ENCODE measurements at regions not wholly inside any gene's neighbourhood (a gene's known extent, or its start where the extent isn't known, plus 50 kb on each side); places are given as distances from the start of the nearest gene placed in this dataset.

DNA sequence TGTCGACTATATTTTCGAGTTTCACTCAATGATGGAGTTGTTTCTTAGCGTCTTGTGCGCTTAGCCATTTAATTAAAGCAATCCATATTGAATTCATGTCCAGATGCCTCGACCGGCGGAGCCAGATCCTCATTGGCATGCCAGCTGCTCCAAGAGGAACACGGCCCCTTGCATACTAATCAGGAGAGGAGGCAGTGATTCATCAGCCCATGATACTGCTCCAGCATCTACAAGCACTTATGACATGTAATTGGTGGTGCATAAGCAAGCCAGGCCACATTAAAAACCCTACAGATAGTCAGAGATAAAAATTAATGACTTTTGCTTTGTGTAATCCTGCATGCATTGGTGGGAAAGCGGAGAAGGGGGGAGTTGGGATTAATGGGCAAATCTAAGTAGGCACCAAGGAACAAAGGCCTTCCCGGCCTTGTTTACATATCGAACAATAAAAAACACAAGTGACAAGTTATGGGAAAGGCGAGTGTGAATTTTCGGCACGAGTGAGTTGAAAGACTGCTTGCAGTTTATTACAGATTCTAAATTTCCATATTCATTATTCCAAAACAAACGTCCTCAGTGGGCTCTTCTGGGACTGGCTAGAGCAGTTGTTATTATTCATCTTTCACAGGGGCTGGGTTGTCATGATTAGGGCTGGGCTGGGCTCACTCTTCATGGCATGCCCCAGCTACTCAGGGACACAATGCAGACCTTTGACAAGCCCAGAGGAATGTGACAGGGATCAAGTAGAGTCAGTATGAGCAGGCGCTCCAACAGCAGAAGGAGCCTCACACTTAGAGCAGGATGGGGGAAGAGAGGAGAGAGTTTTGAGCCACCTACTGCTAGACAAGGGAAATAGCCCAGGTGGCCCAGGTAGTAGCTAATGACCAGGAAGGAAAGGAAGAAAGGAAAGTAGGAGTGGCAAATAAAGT, 281.7 kb upstream of the ZFHX3 start:
- peak; percentile 93 to 98 for DNase-seq

DNA sequence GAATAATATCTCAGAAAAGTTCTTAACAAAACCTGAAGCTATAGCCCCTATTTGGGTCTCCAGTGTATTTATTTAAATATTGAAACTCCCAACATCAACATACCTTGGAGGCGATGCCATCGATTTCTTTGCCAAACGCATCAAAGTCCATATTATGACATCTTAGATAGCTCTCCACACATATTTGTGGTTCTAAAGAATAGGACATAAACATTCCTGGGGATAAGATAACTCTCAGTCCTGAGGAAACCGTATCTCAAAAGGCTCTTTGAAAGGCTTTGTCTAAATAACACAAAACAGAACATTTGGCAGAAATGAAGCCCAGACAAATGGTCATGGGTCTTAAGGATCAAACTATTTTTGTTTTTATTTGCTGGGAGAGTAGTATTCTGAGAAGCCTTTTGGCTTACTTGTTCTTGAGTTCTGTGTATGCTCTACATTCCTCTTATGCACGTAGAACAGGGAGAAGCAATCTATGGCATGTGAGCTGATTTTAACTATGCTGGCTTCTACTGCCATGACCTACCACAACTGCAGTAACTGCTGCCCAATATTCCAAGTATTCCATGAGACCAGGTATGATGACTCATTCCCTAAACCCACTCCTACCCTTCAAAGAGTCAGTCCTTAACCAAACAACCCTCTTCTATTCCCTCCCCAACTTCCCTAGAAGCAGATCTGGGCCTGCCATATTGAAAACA, 279.0 kb upstream of the ZFHX3 start:
- DNase-seq: no peak

DNA sequence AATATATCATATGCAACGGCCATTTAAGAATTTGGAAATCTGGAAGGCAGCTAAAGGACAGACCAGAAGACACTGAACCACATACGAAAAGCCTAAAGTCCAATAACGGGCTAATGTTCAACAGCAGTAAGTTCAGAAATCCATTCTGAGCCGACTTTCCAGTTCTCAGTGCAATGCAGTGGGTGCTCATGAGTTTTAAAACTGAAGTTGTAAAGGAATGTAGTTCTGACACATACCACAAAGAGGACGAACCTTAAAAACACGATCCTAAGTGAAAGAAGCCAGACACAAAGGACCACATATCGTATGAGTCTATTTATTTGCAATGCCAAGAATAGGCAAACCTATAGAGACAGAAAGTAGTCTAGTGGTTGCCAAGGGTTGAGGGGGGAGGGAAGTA, 278.3 kb upstream of the ZFHX3 start:
- DNase-seq: no peak

DNA sequence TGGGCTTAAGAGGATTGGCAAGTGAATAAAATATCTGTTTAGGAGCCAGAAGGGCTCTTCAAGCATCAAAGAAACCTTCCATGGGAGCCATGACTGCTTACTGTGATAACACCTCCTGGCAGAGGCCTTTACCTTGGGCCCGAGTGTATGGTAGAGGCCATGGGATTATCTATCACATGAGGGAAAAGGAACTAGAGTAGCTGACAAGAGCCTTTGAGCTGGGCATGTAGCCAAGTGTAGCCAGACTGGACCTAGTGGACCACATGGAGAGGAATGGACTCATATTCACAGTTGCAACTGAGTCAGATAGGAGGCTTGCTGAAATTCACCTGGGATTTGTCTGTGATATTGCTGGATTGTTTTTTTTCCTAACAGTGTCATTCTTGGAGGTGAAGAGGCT, 276.0 kb upstream of the ZFHX3 start:
- DNase-seq: peak; percentile 93 to 99

DNA sequence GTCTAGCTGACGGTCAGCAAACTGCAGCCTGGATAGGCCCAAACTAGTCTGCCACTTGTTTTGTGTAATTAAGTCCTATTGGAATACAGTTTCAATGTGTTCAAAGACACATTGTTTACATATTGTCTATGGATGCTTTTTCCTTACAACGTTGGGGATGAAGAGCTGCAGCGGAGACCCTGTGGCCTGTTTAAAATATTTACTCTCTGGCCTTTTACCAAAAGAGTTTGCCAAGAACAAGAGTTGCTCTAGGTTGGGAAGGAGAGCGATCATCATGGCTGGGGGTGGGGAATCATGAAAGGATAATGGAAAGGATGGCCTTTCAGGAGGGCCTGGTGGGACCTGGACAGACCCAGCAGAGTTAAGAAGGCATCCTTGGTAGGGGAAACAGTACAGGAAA, 274.9 kb upstream of the ZFHX3 start:
- DNase-seq: no peak

DNA sequence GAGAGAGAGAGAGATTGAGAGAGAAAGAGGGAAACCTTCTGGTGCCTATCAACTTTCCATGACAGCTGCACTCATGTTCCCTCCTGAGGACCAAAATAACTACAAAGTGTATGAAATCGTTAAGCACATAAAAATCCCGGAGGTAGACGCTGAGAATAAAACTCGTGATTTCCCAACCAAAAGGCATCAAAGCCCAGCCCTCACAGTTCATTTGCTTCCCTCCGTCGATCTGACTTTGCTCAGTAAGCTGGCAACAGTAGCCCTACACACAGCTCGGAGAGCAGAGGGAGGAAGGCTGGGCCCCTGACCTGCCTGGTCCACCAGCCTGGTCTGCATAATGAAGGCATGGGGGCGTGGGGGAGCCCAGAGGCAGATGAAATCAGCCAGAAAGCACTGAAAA, 273.9 kb upstream of the ZFHX3 start:
- no peak for DNase-seq

DNA sequence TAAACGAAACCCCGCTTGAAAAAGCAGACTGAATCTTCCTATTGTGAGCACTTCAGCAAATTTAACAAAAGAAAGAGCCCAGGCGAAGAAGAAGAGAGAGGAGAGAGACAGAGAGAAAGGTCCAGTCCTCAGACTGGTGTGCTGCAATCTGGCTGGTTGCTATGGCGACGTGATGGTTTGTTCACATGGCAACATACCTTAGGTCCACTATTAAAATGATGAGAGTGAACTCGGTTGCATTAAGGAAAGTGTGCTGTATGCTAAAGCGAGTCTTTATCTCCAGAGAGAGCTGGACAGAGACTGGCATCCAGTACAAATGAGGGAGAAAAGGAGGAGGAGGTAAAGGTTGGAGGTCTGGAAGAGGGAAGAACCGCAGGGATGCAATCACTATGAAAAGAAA, 271.8 kb upstream of the ZFHX3 start:
- DNase-seq: peak in 1 of 2 experiments; percentile 67

DNA sequence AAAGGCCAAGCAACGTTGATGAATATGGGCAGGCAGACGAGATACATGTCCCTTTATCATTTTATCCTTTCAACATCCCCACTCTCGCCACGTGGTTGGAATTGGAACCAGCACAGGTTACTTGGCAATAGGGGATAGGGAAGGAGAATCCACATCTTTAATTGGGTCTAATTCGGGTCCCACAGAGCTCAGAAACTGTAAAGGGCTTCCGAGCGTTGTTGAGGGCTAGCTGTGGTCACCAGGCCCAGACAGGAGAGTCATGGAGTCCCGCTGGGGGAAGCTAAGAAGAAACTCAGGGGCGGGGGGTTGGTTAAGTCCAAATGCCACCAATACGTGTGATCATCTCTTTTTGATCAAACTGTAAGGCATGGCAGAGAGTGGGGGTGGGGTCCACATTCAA, 271.3 kb upstream of the ZFHX3 start:
- DNase-seq: no peak

DNA sequence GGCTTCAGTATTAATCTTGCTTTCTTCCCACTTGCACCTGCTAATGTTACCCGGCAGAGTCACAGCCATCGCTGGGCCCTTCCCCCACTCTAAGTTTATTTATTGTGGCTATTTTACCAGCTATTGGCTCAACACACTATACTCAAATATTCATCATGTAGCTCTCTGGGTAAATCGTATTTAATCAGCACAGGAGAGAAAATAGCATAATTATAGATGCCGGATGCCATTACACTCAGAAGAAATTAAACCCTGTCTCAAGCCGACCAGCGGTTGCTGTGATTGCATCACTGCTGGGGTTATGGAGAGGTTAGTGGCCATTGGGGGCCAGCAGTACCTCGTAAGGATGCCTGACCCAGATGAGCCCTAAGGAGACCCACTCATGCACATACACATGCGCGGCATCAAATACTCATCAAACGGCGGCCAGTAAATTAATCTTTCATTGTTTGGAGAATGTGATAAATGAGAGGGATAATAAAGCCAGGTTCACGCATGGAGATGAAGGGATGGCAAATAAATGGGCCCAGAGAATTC, 269.5 kb upstream of the ZFHX3 start:
- no peak for DNase-seq

DNA sequence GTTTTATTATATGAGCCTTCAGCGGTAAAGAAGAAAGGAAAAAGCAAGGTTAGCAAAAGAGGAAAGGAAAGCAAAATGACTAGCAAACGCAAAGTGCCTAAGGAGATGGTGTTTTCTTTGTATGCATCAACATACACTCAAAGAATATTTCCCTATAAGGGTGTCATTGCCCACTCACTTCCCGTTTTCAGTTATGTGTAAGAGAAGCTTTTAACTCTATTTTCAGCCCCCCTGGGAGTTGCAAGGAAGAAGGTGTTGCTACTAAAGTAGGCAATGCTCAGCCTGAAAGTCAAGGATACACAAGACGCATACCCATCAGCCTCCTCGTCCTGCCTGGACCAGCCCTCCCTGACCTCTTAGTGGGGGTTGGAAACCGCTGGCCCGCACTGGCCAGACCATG, 267.7 kb upstream of the ZFHX3 start:
- no peak for DNase-seq

DNA sequence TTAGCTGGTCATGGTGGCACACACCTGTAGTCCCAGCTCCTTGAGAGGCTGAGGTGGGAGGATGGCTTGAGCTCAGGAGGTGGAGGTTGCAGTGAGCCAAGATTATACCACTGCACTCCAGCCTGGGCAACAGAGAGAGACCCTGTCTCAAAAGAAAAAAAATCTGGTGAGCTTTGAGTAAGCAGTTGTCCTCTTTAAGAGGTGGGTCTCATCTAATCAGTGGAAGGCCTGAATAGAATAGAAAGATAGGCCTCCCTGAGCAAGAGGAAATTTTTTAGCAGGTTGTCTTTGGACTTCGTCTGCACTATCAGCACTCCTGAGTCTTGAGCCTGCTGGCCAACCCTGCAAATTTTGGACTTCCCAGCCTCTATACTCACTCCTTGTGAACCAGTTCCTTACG, 266.0 kb upstream of the ZFHX3 start:
- no peak for DNase-seq

DNA sequence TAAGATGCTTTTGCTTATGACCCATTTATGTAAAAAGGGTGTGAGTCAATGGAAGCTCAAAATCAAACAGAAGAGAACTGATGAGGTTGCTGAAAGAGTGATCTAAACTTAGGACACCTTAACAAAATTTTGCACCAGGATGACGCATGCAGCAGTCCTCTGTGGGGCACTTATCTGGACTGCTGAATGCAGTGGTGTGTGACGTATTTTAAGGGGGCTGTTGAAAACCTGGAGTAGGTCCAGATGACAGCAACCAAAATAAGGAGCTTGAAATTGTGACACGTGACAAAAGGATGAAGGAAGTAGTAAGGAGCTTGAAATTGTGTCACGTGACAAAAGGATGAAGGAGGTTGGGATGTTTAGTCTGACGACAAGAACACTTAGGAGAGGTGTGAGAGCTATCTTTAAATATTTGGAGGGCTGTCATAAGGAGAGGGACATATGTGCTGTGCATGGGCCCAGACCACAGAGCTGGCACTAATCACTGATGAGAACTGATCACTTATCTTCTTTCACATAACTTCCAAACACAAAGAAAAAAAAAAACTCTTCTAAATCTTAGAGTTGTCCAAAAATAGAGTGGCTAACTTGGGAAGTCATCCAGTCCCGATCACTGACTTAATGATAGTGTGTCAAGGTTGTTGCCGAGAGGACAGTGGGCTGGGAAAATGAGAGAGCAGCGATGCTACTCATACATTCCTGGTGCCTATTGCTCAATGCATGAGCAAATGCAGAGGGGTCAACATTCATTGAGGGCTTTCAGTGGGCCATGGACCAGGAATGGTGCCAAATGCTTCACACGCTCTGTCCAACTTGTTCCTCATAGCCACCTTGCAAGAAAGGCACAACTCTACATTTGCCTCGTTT, 264.2 kb upstream of the ZFHX3 start:
- DNase-seq: peak; percentile 80 to 95

DNA sequence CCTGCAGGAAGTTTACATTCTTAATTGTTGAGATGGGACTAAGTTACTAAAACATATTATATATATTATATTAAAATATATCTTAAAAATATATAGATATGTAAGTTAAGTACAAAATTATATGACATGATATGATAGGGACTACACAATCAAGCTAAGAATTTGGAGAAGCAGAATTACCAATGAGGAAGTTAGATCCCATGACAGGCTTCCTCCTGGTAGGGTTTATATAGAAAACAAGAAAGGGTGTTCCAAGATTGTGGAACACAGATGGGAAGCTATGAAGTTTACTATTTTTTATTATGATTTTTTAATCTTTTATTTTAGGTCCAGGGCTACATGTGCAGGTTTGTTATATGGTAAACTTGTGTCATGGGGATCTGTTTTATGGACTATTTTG, 260.8 kb upstream of the ZFHX3 start:
- no peak for DNase-seq

DNA sequence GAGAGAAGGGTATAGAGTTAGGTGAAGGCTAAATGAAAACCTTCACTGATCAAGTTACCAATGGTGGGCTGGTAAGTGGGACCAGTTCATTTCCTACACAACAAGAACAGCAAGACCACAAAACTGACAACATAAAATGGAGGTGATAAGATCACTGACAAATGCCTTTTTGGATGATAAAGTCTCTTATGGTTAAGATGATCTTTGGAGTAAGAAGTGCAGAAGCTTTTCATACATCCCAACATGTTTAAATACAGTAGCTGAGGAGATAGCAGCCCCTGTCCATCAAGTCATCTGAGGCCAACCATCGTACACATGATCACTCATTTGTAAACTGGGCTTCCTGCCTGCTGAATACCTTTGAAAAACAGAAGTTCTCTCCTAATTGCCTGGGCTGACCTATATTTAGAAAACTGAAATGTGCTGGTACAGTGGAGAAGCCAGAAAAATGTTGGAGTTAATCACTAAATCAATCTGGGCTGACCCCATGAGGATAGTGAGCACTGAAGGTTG, 259.0 kb upstream of the ZFHX3 start:
- no peak for DNase-seq

DNA sequence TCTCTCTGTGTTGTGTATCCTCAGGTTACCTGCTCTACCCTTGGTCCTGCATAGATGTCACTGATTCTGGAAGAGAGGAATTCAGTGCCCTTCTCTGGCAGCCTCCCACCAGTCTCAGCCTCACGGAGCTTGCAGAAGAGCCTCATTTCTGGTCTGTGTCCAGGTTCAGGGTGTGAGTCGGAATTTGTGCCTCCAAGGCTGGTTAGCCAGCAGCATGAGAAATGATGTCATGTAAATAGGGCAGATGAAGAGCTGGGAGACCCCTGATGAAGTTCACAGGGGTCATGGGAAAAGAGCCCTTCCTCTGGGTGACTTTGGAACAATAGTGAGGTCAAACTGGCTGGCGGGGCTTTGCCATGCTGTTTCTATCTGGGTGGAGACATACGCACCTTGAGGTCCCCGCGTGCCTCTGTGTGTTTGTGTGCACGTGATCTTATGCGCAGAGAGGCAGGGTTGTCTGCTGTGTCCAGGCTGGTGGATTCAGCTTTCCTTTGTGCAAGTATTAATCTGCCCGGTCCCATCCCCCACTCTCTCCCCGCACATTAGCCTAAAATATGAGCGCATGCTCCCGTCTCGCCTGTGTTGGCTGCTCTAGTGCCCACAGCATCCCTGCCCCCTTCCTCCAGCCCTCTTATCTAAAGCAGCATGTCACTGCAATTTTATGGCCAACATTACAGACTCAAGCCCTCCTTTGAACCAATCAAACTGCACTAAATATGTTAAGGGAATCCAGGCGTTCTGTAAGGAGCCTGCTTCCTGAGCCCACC, 256.3 kb upstream of the ZFHX3 start:
- no peak for DNase-seq

DNA sequence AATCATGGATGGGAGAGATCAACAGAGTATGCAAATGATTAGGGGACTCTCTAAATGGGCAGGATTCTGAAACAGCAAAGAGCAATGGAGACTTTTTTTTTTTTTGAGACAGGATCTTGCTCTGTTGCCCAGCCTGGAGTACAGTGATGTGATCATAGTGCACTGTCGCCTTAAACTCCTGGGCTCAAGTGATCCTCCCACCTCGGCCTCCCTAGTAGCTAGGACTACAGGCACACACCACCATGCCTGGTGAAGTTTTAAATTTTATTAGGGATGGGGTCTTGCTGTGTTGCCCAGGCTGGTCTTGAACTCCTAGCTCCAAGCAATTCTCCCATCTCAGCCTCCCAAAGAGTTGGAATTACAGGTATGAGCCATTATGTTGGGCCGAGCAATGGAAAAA, 255.0 kb upstream of the ZFHX3 start:
- DNase-seq: no peak

DNA sequence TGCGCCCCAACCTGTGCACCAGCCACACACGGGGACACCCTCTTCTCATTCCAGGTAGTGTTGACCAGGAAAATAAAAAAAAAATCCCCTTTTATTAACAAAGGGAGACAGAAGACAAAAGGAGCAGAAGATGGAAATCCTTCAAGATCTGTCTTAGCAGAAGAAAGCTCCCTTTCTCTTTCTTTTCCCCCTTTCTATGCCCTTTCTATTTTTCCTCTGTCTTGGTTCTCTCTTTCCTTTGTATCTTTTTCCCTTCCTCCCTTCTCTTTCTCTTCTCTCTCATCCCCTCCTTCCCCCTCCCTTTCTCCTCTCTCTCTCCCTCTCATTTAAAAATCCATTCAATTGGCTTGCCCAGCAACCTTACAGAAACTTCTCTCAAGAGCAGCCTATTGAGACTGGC, 254.1 kb upstream of the ZFHX3 start:
- DNase-seq: no peak

DNA sequence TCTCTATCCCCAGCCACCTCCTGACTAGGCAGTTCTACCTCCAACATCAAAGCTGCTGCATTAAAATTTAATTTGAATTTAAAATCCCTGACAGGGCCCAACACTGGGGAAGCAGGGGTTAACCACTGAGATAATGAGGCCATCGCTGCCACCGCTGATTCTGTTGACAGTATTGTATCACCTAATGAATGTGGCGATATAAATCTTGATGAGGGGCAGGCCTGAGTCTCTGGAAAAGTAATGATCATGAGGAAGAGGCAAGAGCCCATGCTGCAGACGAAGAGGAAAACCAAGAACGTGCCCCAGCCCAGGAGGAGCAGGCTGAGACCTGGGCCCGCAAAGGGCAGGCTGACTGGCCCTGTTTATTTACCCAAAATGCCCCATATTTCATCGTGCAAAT, 251.4 kb upstream of the ZFHX3 start:
- no peak for DNase-seq

DNA sequence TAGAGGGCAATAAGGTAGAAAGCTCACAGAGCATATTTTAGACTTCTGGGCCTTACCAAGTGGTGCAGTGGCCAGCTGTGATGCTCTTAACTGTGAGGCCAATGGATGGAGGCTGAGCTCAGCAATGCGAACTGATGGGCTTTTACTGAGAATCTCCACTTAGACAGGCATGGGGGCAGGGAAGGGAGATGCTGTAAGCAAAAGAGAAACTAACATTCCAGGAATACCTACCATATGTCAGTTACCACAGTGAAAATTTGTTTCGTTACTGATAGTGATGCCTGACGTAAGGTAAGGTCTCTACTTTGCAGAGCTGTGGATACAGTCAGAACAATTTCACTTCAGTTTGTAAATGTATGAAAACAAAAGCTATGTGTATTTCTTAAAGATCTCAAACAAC, 250.6 kb upstream of the ZFHX3 start:
- peak in 1 of 2 experiments; percentile 10 for DNase-seq

DNA sequence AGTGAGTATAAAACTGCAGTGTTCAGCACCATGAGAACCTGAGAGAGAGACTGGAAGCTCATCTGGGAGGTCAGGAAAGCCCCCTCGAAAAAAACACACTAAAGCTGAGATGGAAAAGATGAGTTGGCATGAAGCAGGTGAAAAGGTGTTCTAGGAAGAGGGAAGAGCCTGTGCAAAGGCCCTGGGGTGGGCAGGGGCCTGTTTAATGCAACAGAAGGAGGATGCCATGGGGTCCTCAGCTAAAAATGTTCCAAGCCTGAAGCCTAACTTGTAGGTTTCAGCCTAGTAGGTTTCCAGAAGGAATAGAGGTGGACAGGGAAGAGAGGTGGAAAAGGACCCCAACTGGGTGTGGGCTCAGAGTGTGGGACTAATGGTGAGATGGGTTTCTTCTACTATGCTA, 242.3 kb upstream of the ZFHX3 start:
- DNase-seq: no peak

DNA sequence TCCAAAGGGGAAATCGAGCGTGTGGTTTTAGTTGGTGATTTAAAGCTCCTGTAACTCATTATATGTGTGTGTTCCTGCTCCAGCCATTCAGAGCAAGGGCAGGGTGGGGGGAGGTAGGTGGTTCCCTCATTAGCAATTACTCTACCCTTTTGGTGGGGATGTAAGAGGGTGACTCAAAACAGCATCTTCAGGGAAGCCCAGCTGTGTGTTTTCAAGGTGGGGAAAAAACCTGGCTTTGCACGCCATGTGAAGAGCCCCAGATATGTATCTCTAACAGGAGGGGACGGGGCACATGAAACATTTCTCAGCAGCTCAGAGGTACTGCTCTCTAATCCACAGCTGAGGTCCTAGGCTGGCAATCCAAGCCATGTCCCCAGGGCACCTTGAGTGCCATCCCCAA, 241.3 kb upstream of the ZFHX3 start:
- DNase-seq: no peak

DNA sequence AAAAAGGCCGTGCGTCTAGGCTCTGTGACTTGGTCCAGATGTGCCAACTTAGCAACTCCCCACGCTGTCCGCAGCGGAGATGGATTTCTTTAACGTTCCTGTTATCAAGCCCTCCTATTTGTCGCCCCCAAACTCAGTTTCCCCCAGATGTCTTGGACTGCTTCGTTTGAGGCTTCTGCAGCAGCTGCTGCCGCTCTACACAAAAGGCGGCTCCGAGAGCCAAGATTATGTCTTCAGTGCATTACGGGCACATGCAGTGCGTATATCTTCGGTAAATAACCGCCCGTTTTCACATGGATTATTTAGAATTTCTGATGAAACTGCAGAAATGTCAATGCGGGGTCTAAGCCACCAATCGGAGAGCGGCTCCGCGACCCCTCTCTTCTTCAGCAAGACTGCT, 240.6 kb upstream of the ZFHX3 start:
- no peak for DNase-seq

Data from NCI-H524 (cell line).